Endothelial cell of umbilical vein (primary cell): ENCODE measurements at regions not wholly inside any gene's neighbourhood (a gene's known extent, or its start where the extent isn't known, plus 50 kb on each side); places are given as distances from the start of the nearest gene placed in this dataset.

Experiments
- BruUV-seq: library from RNA; stranded (reverse); fragments of 400-500 nt; replicated peaks from 2 replicates; lab custom pipeline; 2021; lab: Mats Ljungman, UMichigan
- CTCF ChIA-PET: fragments of 300-600, 350-600 bp; sonication (Branson Sonifier 250); formaldehyde crosslinking; loops from one replicate; lab custom pipeline; 2021; ENCODE audit warnings: antibody characterized with exemption, inconsistent platforms; lab: Charles Lee
- POLR2A ChIA-PET: fragments of 300-600, 350-600 bp; sonication (Branson Sonifier 250); formaldehyde crosslinking; loops from one replicate; lab custom pipeline; 2021; ENCODE audit warnings: antibody characterized with exemption, inconsistent platforms; lab: Charles Lee
- DNase-seq: peaks from one replicate; pipeline ENCODE4 v3.0.0-alpha.2; 2011; ENCODE audit warnings: low read depth, low spot score
- FAIRE-seq: peaks from 2 replicates; lab custom pipeline; 2011; peaks lifted over from hg19 to GRCh38; lab: Jason Lieb, UNC
- H2AFZ ChIP-seq: 2 replicates; pipeline ENCODE4 v1.6.0; 2012; ENCODE audit warnings: low read depth, low read length, control low read depth, inconsistent platforms
- H3K27ac ChIP-seq: 2 replicates; pipeline ENCODE4 v1.5.1; 2011; ENCODE audit warnings: low read depth, mild to moderate bottlenecking, control low read depth, low read length, moderate library complexity; ENCODE audit not compliant: insufficient read depth
- H3K27me3 ChIP-seq, 2 experiments: 2 replicates each; pipeline versions ENCODE4 v1.6.0 to v1.6.1; 2011; ENCODE audit warnings: low read length in 2 of 2, mixed read lengths in 1 of 2; ENCODE audit not compliant: control insufficient read depth in 2 of 2, insufficient read depth in 2 of 2
- H3K36me3 ChIP-seq, 2 experiments: 2 replicates in 1 of 2; 3 replicates in 1 of 2; pipeline ENCODE4 v1.5.1; 2011; ENCODE audit warnings: low read length in 2 of 2, mild to moderate bottlenecking in 1 of 2, moderate library complexity in 1 of 2; ENCODE audit not compliant: control insufficient read depth in 2 of 2, insufficient read depth in 2 of 2; ENCODE audit errors: extremely low read depth in 1 of 2
- H3K4me1 ChIP-seq: 3 replicates; pipeline ENCODE4 v1.5.1; 2011; ENCODE audit warnings: mild to moderate bottlenecking, low read length; ENCODE audit not compliant: control insufficient read depth, insufficient read depth; ENCODE audit errors: extremely low read depth
- H3K4me2 ChIP-seq: 2 replicates; pipeline ENCODE4 v1.6.1; 2011; ENCODE audit warnings: low read length, control low read depth, mixed read lengths; ENCODE audit not compliant: insufficient read depth
- H3K4me3 ChIP-seq, 3 experiments: fragments of 200-600 bp in 1 of 3; sonication (generic), shearing (Covaris generic) in 1 of 3; replicated peaks in 1 of 3; 2 replicates each; pipeline ENCODE4 v1.5.1; 2011 to 2016; ENCODE audit warnings: control low read depth in 3 of 3, low read length in 3 of 3, mild to moderate bottlenecking in 2 of 3, inconsistent platforms in 1 of 3, low read depth in 1 of 3, moderate library complexity in 1 of 3; ENCODE audit not compliant: insufficient read depth in 1 of 3
- H3K79me2 ChIP-seq: 2 replicates; pipeline ENCODE4 v1.6.0; 2012; ENCODE audit warnings: low read length, inconsistent platforms; ENCODE audit not compliant: control insufficient read depth, insufficient read depth
- H3K9ac ChIP-seq: replicated peaks from 2 replicates; pipeline ENCODE3; 2011; ENCODE audit warnings: low read length, control low read depth; ENCODE audit not compliant: insufficient read depth; ENCODE audit errors: extremely low read depth
- H3K9me1 ChIP-seq: replicated peaks from 3 replicates; pipeline ENCODE4 v1.6.0; 2011; ENCODE audit warnings: mild to moderate bottlenecking, low read length; ENCODE audit not compliant: control insufficient read depth, insufficient read depth; ENCODE audit errors: extremely low read depth
- H3K9me3 ChIP-seq: replicated peaks from 2 replicates; pipeline ENCODE4 v1.5.1; 2012; ENCODE audit warnings: low read length, inconsistent platforms; ENCODE audit not compliant: control insufficient read depth, insufficient read depth
- H4K20me1 ChIP-seq: replicated peaks from 2 replicates; pipeline ENCODE3; 2011; ENCODE audit warnings: mild to moderate bottlenecking, low read length; ENCODE audit not compliant: control insufficient read depth, insufficient read depth; ENCODE audit errors: extremely low read depth
- EZH2 ChIP-seq: IDR thresholded peaks from 2 replicates; pipeline ENCODE4 v1.6.1; 2012; ENCODE audit warnings: borderline replicate concordance, low read depth, mild to moderate bottlenecking, moderate library complexity, low read length, inconsistent platforms; ENCODE audit not compliant: severe bottlenecking
- FOS ChIP-seq: IDR thresholded peaks from 2 replicates; pipeline ENCODE4 v1.6.1; 2011; ENCODE audit warnings: mild to moderate bottlenecking, low read length, moderate library complexity, borderline replicate concordance; ENCODE audit not compliant: insufficient read depth
- GATA2 ChIP-seq: IDR thresholded peaks from 2 replicates; pipeline ENCODE4 v1.7.0; 2011; ENCODE audit warnings: low read depth, mild to moderate bottlenecking, moderate library complexity, mixed read lengths, low read length; ENCODE audit not compliant: insufficient read length, insufficient read depth
- JUN ChIP-seq: IDR thresholded peaks from 2 replicates; pipeline ENCODE4 v1.6.1; 2011; ENCODE audit warnings: borderline replicate concordance, low read depth; ENCODE audit not compliant: insufficient read length, insufficient read depth
- MYC ChIP-seq: IDR thresholded peaks from one replicate; pipeline ENCODE4 v1.6.1; 2011; ENCODE audit warnings: mild to moderate bottlenecking, low read depth, low read length
- POLR2A ChIP-seq: IDR thresholded peaks from 2 replicates; pipeline ENCODE4 v1.6.1; 2012; ENCODE audit warnings: low read depth, mild to moderate bottlenecking, control low read depth, low read length
- POLR2AphosphoS5 ChIP-seq: IDR thresholded peaks from 2 replicates; pipeline ENCODE4 v1.6.1; 2012; ENCODE audit warnings: low read depth, mild to moderate bottlenecking, control low read depth, low read length, moderate library complexity; ENCODE audit not compliant: insufficient read depth
- dilution Hi-C: fragments of 300-500 bp; cut with MboI; formaldehyde crosslinking; loops from one replicate; pipeline ENCODE4 v1.15.0; 2019; ENCODE audit warnings: low sequenced_read_pairs; ENCODE audit not compliant: extremely low pct_ligation_motif_present
- intact Hi-C: fragments of 100-400 bp; cut with micrococcal nuclease; formaldehyde crosslinking; loops from one replicate; pipeline ENCODE4 v1.10.0; 2022

DNA sequence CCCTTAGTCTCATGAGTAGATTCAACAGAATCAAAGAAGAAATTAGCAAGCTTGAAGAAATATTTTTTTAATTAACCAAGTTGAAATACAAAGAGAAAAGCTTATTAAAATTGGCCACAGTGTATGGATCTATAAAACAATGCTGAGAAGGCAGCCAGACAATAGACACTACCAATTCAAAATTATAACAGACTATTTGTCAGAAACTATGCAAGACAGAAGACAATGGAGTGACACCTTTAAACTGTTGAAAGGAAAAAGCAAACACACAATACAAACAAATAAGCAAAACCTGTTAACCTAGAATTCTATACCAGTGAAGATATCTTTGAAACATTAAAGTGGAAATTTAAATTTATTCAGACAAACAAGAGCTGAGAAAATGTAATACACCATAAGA lies 225.4 kb downstream of the CASP12 start:
- no TSS peak for BruUV-seq
- CTCF ChIA-PET: no interaction called here
- intact Hi-C loops: no loop called here
- dilution Hi-C loops: no loop called here
- no peak overlapping the region for H3K9ac ChIP-seq
- H3K4me2 ChIP-seq: no peak overlapping the region
- H3K27ac ChIP-seq: no peak overlapping the region
- TF ChIP-seq MYC: no peak
- TF ChIP-seq GATA2: no peak
- TF ChIP-seq JUN: no peak
- no peak for TF ChIP-seq POLR2AphosphoS5
- no peak for TF ChIP-seq EZH2
- TF ChIP-seq POLR2A: no peak
- no peak for TF ChIP-seq FOS
- DNase-seq: no peak
- H4K20me1 ChIP-seq: no peaks in the 10 kb centered on the region
- no peaks in the 10 kb centered on the region for H3K27me3 ChIP-seq
- H3K9me3 ChIP-seq: no peaks in the 10 kb centered on the region
- H3K4me1 ChIP-seq: peaks cover 8% of the 10 kb centered on the region
- H3K79me2 ChIP-seq: no peaks in the 10 kb centered on the region
- no peak overlapping the region for H3K4me3 ChIP-seq
- no peaks in the 10 kb centered on the region for H3K36me3 ChIP-seq
- no peaks in the 10 kb centered on the region for H3K9me1 ChIP-seq
- POLR2A ChIA-PET: no interaction called here
- no peak overlapping the region for H2AFZ ChIP-seq
- FAIRE-seq: no peak

DNA sequence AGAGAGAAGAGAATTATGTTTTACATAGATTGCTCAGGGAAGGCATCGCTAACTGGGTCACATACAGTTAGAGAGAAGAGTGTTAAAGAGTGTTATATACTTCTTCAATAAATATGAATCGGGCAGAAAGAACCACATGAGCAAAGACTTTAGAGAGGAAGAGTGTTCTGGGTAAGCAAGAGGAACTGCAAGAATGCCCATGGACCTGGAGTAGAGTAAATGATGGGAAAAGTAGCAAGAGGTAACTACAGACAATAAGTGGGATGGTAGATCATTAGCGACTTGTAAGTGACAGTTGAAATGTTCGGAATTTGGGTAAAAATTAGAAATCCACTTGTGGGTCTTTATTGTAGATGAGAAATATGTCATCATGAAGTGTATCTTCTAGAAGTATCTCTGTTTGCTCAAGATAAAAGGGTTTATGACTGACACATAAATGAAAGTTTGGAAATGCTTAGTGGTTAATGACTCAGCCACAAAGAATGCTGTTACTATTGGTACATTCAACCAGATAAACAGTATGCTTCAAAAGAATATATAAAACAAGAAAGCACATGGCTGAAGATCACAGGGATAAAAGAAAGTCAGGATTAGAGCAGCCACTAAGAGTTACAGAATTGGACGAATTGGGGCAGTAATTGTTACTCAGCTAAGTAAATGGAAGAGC lies 229.3 kb downstream of the CASP12 start:
- Histone ChIP-seq H3K27me3 (no peaks in the 10 kb centered on the region), H2AFZ (no peak overlapping the region), H3K4me1 (peaks cover 8% of the 10 kb centered on the region), H3K27ac (no peak overlapping the region), H3K4me3 (no peak overlapping the region), H3K9ac (no peak overlapping the region), H3K9me1 (no peaks in the 10 kb centered on the region), H3K4me2 (no peak overlapping the region), H3K79me2 (no peaks in the 10 kb centered on the region), H4K20me1 (no peaks in the 10 kb centered on the region), H3K36me3 (no peaks in the 10 kb centered on the region), H3K9me3 (no peaks in the 10 kb centered on the region)
- no peak for TF ChIP-seq POLR2A
- TF ChIP-seq GATA2: peak; percentile 68
- TF ChIP-seq JUN: peak; percentile 60
- no peak for TF ChIP-seq MYC
- peak; percentile 85 for TF ChIP-seq FOS
- dilution Hi-C loops (no loop called here), intact Hi-C loops (loop anchor here (2.0 kb wide), 1 partner anchor 36 kb away; no protein-coding TSS in a partner anchor)
- CTCF ChIA-PET: no interaction called here
- FAIRE-seq (peak; percentile 43), DNase-seq (peak; percentile 74)
- no TSS peak for BruUV-seq
- POLR2A ChIA-PET: no interaction called here
